ENCODE measurements at regions not wholly inside any gene's neighbourhood (a gene's known extent, or its start where the extent isn't known, plus 50 kb on each side); places are given as distances from the start of the nearest gene placed in this dataset.
A peak's percentile ranks its signal among the peaks of the same experiment; 100 is the strongest.

- no peak overlapping the region for H3K4me3 ChIP-seq (ENCODE audit: low read depth, low read length)
- no peak for TF ChIP-seq CTCF (IDR thresholded peaks at IDR 0.05; ENCODE audit: insufficient read depth, low read depth, low read length)
- no peak for DNase-seq (ENCODE audit: low read depth)
These were observed 134.4 kb downstream of the FOXB1 start for GRCh38 chr15:60138397-60138968.

GRCh38 chr15:60152386-60152785, 148.3 kb downstream of the FOXB1 start:
- H3K4me3 ChIP-seq (ENCODE audit: low read depth, low read length), result no peak overlapping the region
- no peak for TF ChIP-seq CTCF (IDR thresholded peaks at IDR 0.05; ENCODE audit: insufficient read depth, low read depth, low read length)
- DNase-seq (ENCODE audit: low read depth), result no peak

- H3K4me3 ChIP-seq (ENCODE audit: low read depth, low read length), result no peak overlapping the region
- DNase-seq (ENCODE audit: low read depth), result no peak
- no peak for TF ChIP-seq CTCF (IDR thresholded peaks at IDR 0.05; ENCODE audit: insufficient read depth, low read depth, low read length)
These were observed 150.7 kb downstream of the FOXB1 start for GRCh38 chr15:60154764-60155325.

GRCh38 chr15:60155661-60156060, 151.6 kb downstream of the FOXB1 start:
- TF ChIP-seq CTCF (IDR thresholded peaks at IDR 0.05; ENCODE audit: insufficient read depth, low read depth, low read length), result no peak
- peak; percentile 55 for DNase-seq (ENCODE audit: low read depth)
- H3K4me3 ChIP-seq (ENCODE audit: low read depth, low read length), result no peak overlapping the region

GRCh38 chr15:60160909-60161308, 156.8 kb downstream of the FOXB1 start:
- TF ChIP-seq CTCF (IDR thresholded peaks at IDR 0.05; ENCODE audit: insufficient read depth, low read depth, low read length), result no peak

GRCh38 chr15:60161704-60162103, 157.6 kb downstream of the FOXB1 start:
- H3K4me3 ChIP-seq (ENCODE audit: low read depth, low read length), result no peak overlapping the region
- no peak for DNase-seq (ENCODE audit: low read depth)
- TF ChIP-seq CTCF (IDR thresholded peaks at IDR 0.05; ENCODE audit: insufficient read depth, low read depth, low read length), result no peak

More at GRCh38 chr15:60160909-60161308, 156.8 kb downstream of the FOXB1 start:
- no peak overlapping the region for H3K4me3 ChIP-seq (ENCODE audit: low read depth, low read length)
- no peak for DNase-seq (ENCODE audit: low read depth)

Measured in fibroblast of villous mesenchyme (primary cell).